GM21619 (cell line): ENCODE measurements at regions not wholly inside any gene's neighbourhood (a gene's known extent, or its start where the extent isn't known, plus 50 kb on each side); places are given as distances from the start of the nearest gene placed in this dataset.

Source experiments
- ATAC-seq: cut with Tn5 transposase; IDR thresholded peaks from one replicate; pipeline ENCODE4 v1.9.1; 2021; ENCODE audit not compliant: unreplicated experiment

- ATAC-seq = no peak
These were observed 714.1 kb downstream of the EFNB2 start for GRCh38 chr13:105821337-105821736.

GRCh38 chr13:105820415-105820814, 715.0 kb downstream of the EFNB2 start:
- no peak for ATAC-seq

GRCh38 chr13:105817498-105817897, 718.0 kb downstream of the EFNB2 start:
- ATAC-seq = no peak

GRCh38 chr13:105816994-105817393, 718.5 kb downstream of the EFNB2 start:
- ATAC-seq = no peak

GRCh38 chr13:105814902-105815250, 720.6 kb downstream of the EFNB2 start:
- ATAC-seq = no peak

- no peak for ATAC-seq
These were observed 721.1 kb downstream of the EFNB2 start for GRCh38 chr13:105814219-105814901.

GRCh38 chr13:105806628-105806920, 728.9 kb downstream of the EFNB2 start:
- ATAC-seq = no peak

GRCh38 chr13:105805892-105806627, 729.4 kb downstream of the EFNB2 start:
- ATAC-seq = no peak

- ATAC-seq = no peak
These were observed 730.8 kb downstream of the EFNB2 start for GRCh38 chr13:105804561-105805190.

- ATAC-seq = no peak
These were observed 736.3 kb downstream of the EFNB2 start for GRCh38 chr13:105799155-105799554.

GRCh38 chr13:105798541-105798940, 736.9 kb downstream of the EFNB2 start:
- no peak for ATAC-seq

GRCh38 chr13:105796081-105796480, 739.4 kb downstream of the EFNB2 start:
- ATAC-seq = no peak

GRCh38 chr13:105790923-105791322, 744.5 kb downstream of the EFNB2 start:
- no peak for ATAC-seq

GRCh38 chr13:105788530-105788929, 746.9 kb downstream of the EFNB2 start:
- ATAC-seq = no peak

- ATAC-seq = no peak
These were observed 747.8 kb downstream of the EFNB2 start for GRCh38 chr13:105787632-105788031.

GRCh38 chr13:105785436-105785835, 750.0 kb downstream of the EFNB2 start:
- no peak for ATAC-seq

GRCh38 chr13:105783261-105783660, 752.2 kb downstream of the EFNB2 start:
- no peak for ATAC-seq

GRCh38 chr13:105778196-105778595, 757.3 kb downstream of the EFNB2 start:
- no peak for ATAC-seq

- ATAC-seq = no peak
These were observed 760.6 kb downstream of the EFNB2 start for GRCh38 chr13:105774739-105775460.

GRCh38 chr13:105773863-105774538, 761.5 kb downstream of the EFNB2 start:
- no peak for ATAC-seq

- no peak for ATAC-seq
These were observed 762.2 kb downstream of the EFNB2 start for GRCh38 chr13:105773241-105773640.
